Skin epidermis (tissue), 12 donors: ENCODE measurements at regions not wholly inside any gene's neighbourhood (a gene's known extent, or its start where the extent isn't known, plus 50 kb on each side); places are given as distances from the start of the nearest gene placed in this dataset.

Source experiments
- H3K27ac ChIP-seq, 21 experiments: fragments of 200-600 bp; sonication (generic) in 11 of 21; one replicate each; pipeline ENCODE4 v1.5.0; 2020; ENCODE audit warnings: mild to moderate bottlenecking in 3 of 21, inconsistent platforms in 2 of 21, moderate library complexity in 2 of 21
- H3K4me3 ChIP-seq, 7 experiments: fragments of 200-600 bp; sonication (generic) in 2 of 7; one replicate each; pipeline ENCODE4 v1.5.0; 2020; ENCODE audit warnings: inconsistent platforms in 2 of 7, mild to moderate bottlenecking in 2 of 7, moderate library complexity in 1 of 7

DNA sequence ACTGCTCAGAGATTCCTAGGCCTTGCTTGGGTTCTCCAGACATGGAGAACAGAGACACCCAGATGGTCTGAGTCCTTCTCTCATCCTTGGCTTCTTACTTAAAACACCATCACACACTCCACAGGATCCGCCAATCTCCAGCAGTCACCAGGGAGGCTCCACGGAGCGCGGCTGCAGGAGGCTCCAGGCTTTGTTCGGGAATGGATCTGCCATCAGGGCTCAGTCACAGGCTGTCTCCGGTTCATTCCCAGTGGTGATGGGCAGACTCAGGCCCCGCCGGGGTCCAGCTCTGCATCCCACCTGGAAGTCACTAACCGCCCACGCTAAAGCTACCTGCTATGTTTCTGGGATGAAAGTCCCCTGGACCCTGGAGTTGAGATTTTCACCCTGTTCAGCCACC is 312.9 kb downstream of the TCERG1L start:
- Histone ChIP-seq H3K27ac (no peak overlapping the region), H3K4me3 (no peak overlapping the region)

DNA sequence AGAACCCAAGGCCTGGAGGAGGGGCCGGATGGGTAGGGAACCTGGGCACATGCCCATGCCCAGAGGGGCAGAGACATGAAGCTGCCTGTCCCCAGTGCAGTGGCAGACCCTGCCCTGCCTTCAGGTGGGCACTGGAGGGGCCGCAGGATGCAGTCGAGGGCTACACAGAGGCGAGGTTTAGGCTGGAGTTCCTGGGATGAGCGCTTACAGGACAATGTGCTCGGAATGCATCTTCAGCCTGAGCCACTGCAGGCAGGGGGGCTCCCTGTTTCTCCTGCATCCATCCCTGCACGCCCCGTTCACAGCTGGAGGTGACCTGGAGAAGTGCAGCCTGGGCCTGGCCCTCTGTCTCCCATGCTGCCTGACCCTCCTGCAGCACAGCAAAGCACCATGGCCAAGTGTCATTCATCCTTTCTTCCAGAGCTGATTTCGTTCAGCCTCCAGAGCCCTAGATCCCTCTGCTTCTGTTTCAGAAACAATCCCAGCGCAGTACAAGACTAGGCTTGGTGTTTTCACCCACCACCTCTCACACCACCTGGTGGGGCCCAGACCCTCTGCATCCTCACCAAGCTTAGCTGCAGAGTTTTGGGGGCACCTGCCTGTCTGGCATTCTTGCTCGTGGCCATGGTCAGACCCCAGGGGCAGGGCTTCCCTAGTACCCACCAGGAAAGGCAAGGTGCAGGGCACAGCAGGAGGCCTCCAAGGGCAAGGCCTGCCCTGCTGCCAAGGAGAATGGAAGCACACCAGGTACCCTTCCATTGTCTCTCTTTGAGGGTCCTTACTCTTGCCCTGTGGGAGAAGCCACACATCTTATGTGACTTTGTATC is 311.9 kb downstream of the TCERG1L start:
- Histone ChIP-seq H3K4me3 (no peak overlapping the region), H3K27ac (no peak overlapping the region)

- Histone ChIP-seq H3K27ac (no peak overlapping the region), H3K4me3 (no peak overlapping the region)
Observed at GRCh38 chr10:131000244-131000643, 311.3 kb downstream of the TCERG1L start.

DNA sequence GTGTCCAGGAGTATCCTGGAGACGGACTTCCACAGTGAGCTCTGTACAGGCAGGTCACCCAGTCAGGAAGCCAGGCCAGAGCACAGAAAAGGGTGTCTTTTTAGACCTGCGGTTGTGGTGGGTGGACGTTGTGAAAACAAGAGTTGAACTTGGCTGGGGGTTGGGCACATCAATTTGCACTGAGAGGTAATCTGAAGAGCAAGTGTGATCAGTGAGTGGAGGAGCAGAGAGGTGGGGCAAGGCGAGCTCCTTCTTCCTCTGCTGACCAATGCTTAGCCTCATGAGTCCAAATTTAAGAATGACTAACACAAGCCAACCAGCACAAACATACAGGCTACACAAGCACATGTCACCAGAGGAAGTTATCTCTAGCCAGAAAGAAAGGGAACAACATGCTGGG is 310.8 kb downstream of the TCERG1L start:
- Histone ChIP-seq H3K27ac (no peak overlapping the region), H3K4me3 (no peak overlapping the region)

DNA sequence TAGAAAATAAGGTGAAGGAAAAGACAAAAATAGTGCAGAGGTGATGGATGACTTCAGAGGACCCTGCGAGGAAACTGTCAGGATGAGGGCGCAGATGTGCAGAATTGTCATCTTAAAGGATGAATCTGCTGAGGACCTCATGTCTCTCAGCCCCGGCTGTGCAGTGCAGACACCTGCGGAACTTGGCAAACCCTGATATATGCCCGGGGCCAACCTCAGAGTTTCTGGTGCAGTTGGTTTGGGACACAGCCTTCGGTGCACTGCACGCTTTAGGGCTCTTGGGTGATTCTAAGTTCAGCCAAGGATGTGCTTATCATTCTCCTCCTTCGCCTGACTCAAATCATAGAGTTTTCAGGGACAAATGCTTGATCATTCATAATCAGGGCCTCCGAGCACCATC is 310.1 kb downstream of the TCERG1L start:
- no peak overlapping the region for H3K4me3 ChIP-seq

DNA sequence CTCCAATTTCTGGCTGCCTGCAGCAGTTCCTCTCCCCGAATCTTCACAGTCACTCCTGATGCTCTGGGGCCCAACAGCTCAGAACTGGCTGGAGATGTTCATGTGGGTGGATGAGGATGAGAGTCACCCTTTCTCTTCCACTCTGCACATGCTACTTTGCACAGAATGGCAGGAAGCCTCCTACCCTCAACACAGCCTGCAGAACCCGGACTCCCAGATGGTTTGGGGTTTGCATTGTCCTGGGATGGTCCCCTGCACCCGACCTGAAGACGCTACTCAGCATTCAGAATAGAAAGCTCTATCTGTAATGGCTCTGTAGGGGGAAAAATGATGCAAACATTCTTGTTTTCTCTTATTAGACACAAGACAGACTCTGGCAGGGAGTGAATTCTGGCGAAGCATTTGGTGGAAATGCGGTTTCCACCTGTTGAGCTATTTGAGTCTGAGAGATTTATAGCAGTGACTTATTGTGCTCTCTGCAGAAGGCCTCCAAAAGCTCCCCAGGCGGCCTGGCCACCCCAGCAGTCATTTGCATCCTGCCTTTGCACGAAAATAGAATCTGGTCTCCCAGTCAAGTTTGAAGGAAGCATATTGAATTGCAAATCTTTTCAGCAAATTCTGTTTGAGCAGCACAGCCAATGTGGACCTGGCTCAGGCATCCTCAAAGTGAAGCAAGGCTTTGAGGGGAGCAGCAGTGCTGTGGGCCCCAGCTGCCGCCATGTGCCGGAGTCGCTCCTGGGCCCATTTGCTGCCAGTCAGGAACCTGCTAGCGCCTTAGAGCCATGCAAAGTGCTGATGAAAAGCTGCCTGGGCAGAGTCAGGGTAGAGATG is 309.3 kb downstream of the TCERG1L start:
- no peak overlapping the region for H3K27ac ChIP-seq
- H3K4me3 ChIP-seq: no peak overlapping the region

More for the DNA sequence above, 310.1 kb downstream of the TCERG1L start:
- H3K27ac ChIP-seq: no peak overlapping the region

- Histone ChIP-seq H3K4me3 (no peak overlapping the region), H3K27ac (no peak overlapping the region)
Observed at GRCh38 chr10:131003455-131003854, 308.1 kb downstream of the TCERG1L start.

GRCh38 chr10:131004276-131004675 is 307.2 kb downstream of the TCERG1L start:
- H3K27ac ChIP-seq: no peak overlapping the region
- H3K4me3 ChIP-seq: no peak overlapping the region

DNA sequence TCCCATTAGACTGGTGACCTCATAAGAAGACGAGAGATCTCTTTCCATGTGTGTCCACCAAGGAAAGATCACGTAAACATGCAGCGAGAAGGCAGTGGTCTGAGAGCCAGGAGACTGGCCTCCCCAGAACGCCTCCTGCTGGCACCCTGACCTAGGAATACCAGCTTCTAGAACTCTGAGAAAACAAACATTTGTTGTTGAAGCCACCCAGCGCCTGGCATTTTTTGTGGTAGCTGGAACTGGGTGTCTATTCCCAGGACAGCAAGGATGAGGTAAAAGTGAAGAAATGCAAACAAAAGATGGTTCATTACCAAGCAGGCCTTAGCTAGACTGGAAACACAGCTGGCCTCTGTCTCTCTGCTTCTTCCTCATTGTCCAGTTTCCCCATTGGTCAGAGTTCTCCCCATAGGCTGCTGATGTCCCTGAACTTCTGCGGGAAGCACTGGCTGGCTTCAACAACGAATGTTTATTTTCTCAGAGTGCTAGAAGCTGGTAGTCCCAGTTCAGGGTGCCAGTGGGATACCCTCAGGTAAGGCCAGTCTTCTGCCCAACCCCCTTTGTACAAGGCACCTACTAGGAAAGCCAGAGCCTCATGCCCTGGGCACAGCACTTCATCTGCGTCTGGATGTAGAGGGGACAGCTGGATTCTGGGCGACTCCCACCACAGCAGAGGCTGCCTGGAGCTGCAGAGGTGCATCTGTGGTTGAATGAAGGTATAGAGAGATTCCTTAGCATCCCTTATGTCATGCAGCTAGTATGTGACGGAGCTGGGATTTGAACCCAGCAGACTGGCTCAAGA is 304.9 kb downstream of the TCERG1L start:
- Histone ChIP-seq H3K27ac (no peak overlapping the region), H3K4me3 (no peak overlapping the region)

DNA sequence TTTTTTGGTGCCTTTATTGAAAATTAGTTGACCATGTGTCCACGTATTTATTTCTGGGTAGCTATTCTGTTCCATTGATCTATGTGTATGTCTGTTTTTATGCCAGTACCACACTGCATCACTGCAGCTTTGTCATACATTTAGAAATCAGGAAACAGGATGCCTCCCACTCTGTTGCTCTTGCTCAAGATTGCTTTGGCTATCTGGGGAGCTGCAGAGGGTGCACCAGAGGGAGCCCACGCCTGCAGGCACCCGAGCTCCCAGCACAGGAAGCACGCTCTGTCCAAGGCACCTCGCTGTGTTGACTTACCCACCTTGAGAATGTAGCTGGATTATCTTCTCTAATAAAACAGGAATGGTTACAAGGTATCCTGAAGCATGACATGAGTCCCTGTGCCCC is 301.7 kb downstream of the TCERG1L start:
- H3K27ac ChIP-seq: no peak overlapping the region
- no peak overlapping the region for H3K4me3 ChIP-seq

DNA sequence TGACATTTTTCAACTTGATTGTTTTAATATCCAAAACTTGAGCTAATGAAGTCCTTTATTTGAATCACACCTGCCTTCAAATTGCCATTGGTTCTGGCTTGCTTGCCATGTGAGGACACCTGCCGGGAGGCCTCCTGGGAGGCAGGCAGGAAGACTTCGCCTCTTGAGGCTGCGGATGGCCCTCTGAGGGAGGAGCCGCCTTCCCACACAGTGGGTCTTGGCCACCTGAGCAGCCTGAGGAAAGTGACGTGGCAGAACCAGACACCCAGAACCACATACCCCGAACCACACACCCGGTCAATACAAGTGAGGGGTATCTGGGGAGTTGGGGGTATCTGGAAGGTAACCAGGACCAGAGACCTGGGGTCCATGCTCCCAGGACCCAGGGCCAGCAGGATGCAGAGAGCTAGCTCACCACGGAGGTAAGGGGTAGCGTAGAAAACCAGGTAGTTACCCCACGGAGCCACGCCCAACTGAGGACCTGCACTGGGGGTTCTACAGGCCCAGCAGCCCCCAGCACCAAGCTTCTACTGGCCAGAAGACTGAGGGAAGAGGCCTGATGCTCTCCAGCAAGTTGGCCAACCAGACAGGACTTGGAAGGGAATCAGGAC is 300.5 kb downstream of the TCERG1L start:
- H3K4me3 ChIP-seq: no peak overlapping the region
- no peak overlapping the region for H3K27ac ChIP-seq

GRCh38 chr10:131011936-131012640 is 299.4 kb downstream of the TCERG1L start:
- H3K27ac ChIP-seq: no peak overlapping the region
- H3K4me3 ChIP-seq: no peak overlapping the region

DNA sequence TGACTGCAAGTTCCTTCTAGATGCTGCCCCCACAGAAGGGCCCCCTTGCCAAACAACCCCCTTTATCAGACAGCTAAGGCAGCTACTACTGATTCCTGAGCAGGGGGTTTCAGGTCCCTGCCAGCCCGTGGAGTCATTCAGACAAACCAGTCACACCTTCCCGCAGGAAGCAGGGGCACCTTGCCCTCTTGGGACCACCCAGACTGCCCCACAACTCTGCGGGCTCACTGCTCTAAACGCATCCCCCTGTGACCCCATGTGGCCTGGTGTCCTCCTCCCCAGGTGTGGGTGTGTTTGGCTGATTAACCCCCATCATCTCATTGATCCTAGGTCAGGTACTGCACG is 298.9 kb downstream of the TCERG1L start:
- Histone ChIP-seq H3K27ac (no peak overlapping the region), H3K4me3 (no peak overlapping the region)

GRCh38 chr10:131013281-131013912 is 298.1 kb downstream of the TCERG1L start:
- Histone ChIP-seq H3K27ac (no peak overlapping the region), H3K4me3 (no peak overlapping the region)

DNA sequence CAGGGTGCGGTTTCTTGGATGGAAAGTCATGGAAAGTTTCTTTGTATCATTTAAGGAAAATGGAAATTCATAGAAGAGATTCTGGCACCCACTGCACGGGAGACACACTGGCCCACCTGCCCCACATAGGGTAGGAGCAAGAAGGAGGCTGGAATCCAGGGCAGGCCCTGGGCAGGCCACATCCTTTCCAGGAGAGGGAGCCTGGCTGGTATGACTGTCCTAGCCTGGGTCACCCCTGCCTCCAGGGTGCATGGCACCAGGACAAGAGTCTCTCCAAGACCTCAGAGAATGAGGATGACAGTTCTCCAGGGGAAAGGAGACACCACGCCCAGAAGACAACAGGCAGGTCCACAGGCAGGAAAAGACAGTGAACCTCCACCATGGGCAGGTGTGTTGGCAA is 297.2 kb downstream of the TCERG1L start:
- Histone ChIP-seq H3K27ac (no peak overlapping the region), H3K4me3 (no peak overlapping the region)

DNA sequence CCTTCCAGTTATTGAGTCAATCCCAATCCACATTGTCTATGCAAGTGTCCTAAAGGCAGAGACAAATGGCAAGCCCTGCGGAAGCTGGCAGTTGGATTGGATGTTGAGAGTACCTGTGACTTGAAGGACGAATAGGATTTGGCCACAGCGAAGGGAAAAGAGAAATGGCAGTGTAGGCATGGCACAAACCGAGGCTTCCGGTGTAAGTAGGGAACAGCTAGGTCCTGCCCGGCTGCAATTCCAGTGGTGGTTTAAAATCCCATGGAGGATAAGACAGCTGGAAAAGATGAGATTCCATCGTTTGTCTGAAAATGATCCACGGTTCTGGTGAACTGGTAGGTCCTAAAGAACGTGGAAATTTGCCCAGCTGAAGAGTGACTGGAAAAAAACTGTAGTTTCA is 296.2 kb downstream of the TCERG1L start:
- no peak overlapping the region for H3K27ac ChIP-seq
- H3K4me3 ChIP-seq: no peak overlapping the region

GRCh38 chr10:131016556-131016955 is 295.0 kb downstream of the TCERG1L start:
- Histone ChIP-seq H3K4me3 (no peak overlapping the region), H3K27ac (no peak overlapping the region)

DNA sequence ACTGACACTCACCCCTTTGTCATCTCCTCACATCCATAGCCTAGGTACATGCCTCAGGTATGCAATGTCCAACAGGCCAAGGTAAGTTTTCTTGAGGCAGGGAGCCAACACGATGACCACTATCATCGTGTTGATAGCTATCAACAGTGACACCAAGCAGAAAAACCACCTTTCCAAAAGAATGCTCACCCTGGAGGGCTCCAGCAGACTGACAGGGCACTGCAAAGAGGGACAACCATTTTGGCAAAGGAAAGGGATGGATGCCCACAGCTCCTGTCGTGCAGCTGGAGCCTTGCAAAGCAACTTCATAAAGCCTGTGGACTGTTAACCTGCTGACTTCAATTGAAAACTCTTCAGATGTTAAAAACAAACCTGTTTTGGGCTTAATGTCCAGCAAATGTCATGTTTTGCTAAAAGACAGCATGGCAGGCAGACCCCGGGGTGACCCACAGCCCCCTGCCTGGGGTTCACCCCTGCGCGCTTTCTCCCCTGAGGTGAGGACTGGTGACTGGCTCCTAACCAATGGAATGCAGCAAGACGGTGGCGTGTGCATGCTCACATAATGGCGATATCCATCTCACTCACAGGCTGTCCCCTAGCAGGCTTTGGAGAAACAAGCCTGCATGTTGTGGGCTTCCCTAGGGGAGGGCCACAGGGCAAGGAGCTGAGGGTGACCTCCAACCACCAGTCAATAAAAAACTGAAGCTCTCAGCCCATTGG is 293.8 kb downstream of the TCERG1L start:
- no peak overlapping the region for H3K27ac ChIP-seq
- no peak overlapping the region for H3K4me3 ChIP-seq
